ENCODE measurements at regions not wholly inside any gene's neighbourhood (a gene's known extent, or its start where the extent isn't known, plus 50 kb on each side); places are given as distances from the start of the nearest gene placed in this dataset.

GRCh38 chr18:23401400-23402347 is 51.4 kb upstream of the RIOK3 start:
- intact Hi-C loops (cut with micrococcal nuclease; ENCODE audit: unreplicated experiment), result loop anchor here (10.0 kb wide), 1 partner anchor 567 kb away; no protein-coding TSS in a partner anchor
- no TSS peak for BruUV-seq (replicated peaks)
- Histone ChIP-seq H3K9me3 (ENCODE audit: low read length) (no peaks in the 10 kb centered on the region), H3K9me2 (ENCODE audit: insufficient read depth, low read length) (no peaks in the 10 kb centered on the region), H3K36me3 (ENCODE audit: insufficient read depth, low read length) (peaks cover 21% of the 10 kb centered on the region), H3K79me2 (ENCODE audit: insufficient read depth, low read depth, low read length) (no peaks in the 10 kb centered on the region), H3K4me1 (ENCODE audit: insufficient read depth, low read length, poor library complexity, severe bottlenecking) (no peaks in the 10 kb centered on the region), H3K4me3 (ENCODE audit: low read depth, low read length, poor library complexity, severe bottlenecking) (no peak overlapping the region), H2AFZ (ENCODE audit: low read length) (no peak overlapping the region), H3K4me2 (ENCODE audit: low read length) (no peak overlapping the region), H3K27ac (ENCODE audit: low read depth, low read length, poor library complexity, severe bottlenecking) (no peak overlapping the region), H4K20me1 (ENCODE audit: insufficient read depth, low read length) (no peaks in the 10 kb centered on the region)
- DNase-seq (ENCODE audit: low spot score), result no peak
- ChIA-PET POLR2A (interaction anchor here (0.6 kb wide), 1 partner anchor 31 kb away, joined by 3 read pairs; no protein-coding TSS in a partner anchor), CTCF (ENCODE audit: unreplicated experiment) (no interaction called here)
- TF ChIP-seq EZH2phosphoT487 (IDR thresholded peaks at IDR 0.05; ENCODE audit: borderline replicate concordance, low read depth, low read length) (no peak), CTCF (conservative IDR thresholded peaks at IDR 0.05; ENCODE audit: low read length) (no peak)
